Suprapubic skin (tissue), 4 donors: ENCODE measurements at regions not wholly inside any gene's neighbourhood (a gene's known extent, or its start where the extent isn't known, plus 50 kb on each side); places are given as distances from the start of the nearest gene placed in this dataset.

Experiments used
- EP300 ChIP-seq: sonication (generic); formaldehyde crosslinking; IDR thresholded peaks from one replicate; pipeline ENCODE4 v1.6.1; 2017; ENCODE audit warnings: antibody characterized with exemption
- POLR2A ChIP-seq, 2 donors: fragments of 450-650 bp; IDR thresholded peaks; one replicate each; pipeline ENCODE4 v1.6.1; 2017; ENCODE audit warnings: antibody characterized with exemption in 2 of 2, mild to moderate bottlenecking in 2 of 2, moderate library complexity in 2 of 2
- POLR2AphosphoS5 ChIP-seq, 3 donors: sonication (generic); formaldehyde crosslinking; IDR thresholded peaks; one replicate each; pipeline ENCODE4 v1.6.1; 2017; ENCODE audit warnings: antibody characterized with exemption in 3 of 3
- TF ChIP-seq, protein P1 (sequence below), 2 donors: fragments of 200-600 bp in 1 of 2; fragments of 450-650 bp in 1 of 2; sonication (generic) in 1 of 2; IDR thresholded peaks; one replicate each; pipeline ENCODE4 v1.5.1; 2016 to 2019; ENCODE audit warnings: antibody characterized with exemption in 2 of 2, mild to moderate bottlenecking in 1 of 2, moderate library complexity in 1 of 2

DNA sequence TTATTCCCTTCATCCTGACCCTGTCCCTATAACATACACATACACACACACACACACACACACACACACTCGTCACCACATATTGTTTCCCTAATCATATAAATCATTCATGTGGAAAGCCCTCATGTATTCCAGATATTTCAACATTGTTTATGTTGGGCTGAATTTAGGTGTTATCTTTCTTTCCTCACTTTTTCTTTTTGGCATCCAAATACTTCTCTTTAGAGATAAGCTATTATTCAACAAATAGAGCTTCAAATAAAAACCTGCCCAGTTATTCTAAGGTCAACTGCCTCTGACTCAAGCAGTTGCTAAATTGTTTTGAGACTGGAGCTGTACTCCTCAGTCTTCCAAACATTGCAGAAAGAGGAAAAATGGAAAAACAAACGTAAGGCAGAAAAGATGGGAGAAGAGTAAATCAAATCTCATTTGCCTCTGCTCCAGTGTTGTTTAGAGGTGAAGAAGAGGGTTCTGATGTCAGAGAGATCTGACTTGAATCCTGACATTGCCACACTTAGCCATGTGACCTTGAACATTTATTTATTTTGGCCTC is 215.7 kb downstream of the GAS1 start:
- TF ChIP-seq EP300 (no peak), POLR2A (IDR thresholded peaks at IDR 0.05) (no peak), POLR2AphosphoS5 (IDR thresholded peaks at IDR 0.05) (no peak)
- TF ChIP-seq, protein P1, sequence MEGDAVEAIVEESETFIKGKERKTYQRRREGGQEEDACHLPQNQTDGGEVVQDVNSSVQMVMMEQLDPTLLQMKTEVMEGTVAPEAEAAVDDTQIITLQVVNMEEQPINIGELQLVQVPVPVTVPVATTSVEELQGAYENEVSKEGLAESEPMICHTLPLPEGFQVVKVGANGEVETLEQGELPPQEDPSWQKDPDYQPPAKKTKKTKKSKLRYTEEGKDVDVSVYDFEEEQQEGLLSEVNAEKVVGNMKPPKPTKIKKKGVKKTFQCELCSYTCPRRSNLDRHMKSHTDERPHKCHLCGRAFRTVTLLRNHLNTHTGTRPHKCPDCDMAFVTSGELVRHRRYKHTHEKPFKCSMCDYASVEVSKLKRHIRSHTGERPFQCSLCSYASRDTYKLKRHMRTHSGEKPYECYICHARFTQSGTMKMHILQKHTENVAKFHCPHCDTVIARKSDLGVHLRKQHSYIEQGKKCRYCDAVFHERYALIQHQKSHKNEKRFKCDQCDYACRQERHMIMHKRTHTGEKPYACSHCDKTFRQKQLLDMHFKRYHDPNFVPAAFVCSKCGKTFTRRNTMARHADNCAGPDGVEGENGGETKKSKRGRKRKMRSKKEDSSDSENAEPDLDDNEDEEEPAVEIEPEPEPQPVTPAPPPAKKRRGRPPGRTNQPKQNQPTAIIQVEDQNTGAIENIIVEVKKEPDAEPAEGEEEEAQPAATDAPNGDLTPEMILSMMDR (IDR thresholded peaks at IDR 0.05), result no peak
